ENCODE measurements at regions not wholly inside any gene's neighbourhood (a gene's known extent, or its start where the extent isn't known, plus 50 kb on each side); places are given as distances from the start of the nearest gene placed in this dataset.

GRCh38 chr1:222182641-222183040 lies 365.3 kb downstream of the HHIPL2 start:
- TF ChIP-seq FOXK2 (IDR thresholded peaks at IDR 0.05) (no peak), SUZ12 (IDR thresholded peaks at IDR 0.05) (no peak)
